Inflammatory macrophage treated with lipopolysaccharide for 4 hours (primary cell): ENCODE measurements at regions not wholly inside any gene's neighbourhood (a gene's known extent, or its start where the extent isn't known, plus 50 kb on each side); places are given as distances from the start of the nearest gene placed in this dataset.

Source experiments
- DNase-seq: peaks from one replicate; pipeline ENCODE4 v3.0.0-alpha.2; 2020

DNA sequence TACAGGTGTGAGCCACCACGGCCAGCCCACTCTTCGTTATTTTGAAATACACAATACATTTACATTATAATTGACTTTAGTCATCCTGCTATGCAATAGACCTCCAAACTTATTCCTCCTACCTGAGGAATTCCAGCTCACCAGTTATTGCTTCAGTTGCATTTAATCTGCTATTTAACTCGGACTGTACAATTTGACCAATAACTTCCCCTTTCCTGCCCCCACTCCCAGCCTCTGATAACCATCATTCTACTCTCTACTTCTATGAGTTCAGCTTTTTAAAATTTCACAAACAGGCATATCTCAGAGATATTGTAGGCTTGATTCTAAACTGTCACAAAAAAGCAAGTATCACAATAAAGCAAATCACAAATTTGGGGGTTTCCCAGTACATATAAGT lies 157.0 kb downstream of the COPRS start:
- DNase-seq: no peak

DNA sequence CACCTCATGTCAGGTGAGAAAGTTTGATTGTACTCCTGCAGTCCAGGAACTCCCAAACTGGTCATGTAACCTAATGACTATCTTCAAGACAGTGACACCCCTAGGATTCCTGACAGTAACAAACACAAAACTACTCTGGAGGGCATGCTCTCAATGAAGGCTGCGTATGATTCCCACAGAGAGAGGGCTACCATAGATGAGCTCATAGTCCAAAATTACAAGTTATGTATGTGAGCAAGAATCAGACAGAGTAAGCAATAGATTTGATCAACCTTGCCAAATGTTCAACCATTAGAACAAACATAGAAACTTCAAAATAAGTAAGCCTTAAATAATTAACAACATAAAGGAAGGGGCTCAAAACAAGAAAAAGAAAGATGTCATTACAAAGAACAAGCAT lies 158.1 kb downstream of the COPRS start:
- no peak for DNase-seq

DNA sequence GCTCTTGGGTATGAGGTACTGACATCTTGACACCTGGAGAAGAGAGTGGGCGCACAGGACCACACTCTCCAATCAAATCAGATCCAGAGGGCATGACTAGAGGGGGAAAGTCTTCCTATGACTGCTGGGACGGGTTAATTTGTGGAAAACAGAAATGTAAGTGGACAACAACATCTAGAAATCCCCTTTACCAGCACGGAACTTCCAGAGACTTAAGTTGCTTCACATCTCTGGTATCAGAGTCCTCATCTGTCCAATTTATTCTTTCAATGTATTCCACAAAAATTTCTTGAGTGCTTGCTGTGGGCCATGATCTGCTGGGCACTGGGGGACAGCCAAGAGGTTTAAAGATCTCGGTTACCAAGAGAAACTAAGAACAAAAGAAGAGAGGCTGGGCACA lies 159.2 kb downstream of the COPRS start:
- peak; percentile 23 for DNase-seq

DNA sequence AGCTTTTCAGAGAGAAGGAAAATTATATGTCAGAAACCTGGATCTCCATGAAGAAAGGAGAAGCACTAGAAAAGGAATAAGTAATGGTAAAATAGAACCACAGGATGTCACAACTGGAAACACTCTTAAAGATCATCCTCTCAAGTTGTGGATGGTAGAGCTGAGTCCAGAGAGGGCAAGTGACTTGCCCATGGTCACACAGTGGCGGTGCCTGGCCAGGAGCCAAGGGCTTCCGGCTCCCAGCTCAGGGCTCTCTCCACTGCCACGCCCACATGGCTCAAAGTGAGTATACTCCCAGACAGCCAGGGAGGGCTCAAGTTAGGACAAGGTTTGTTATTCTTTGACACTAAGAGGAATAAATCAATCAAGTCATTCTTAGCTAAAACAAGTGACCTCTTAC lies 159.8 kb downstream of the COPRS start:
- DNase-seq: peak; percentile 21

DNA sequence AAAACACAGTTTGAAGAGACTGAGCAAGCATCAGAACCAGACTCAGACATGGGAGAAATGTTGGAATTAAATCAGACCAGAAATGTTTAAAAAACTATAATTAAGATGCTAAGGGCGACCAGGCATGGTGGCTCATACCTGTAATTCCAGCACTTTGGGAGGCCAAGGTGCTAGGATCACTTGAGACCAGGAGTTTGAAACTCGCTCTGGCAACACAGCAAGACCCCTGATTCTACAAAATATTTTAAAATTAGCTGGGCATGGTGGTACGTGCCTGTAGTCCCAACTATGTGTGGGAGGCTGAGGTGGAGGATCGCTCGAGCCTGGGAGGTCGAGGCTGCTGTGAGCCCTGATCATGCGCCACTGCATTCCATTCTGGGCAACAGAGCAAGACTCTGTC lies 160.3 kb downstream of the COPRS start:
- no peak for DNase-seq

DNA sequence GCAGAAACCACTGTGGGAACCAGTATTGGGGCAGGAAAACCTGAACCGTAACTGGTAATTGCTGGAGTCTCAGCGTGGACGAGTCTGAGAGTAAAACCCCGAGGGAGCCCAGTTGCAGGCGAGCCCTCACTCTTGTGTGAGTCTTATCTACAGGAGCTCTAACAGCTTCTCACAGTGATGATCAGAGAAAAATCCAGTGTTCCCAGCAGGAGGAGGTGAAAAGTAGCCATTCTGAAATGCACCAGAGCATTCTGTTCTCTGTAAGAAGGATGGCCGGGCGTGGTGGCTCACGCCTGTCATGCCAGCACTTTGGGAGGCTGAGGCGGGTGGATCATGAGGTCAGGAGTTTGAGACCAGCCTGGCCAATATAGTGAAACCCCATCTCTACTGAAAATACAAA lies 161.2 kb downstream of the COPRS start:
- no peak for DNase-seq

DNA sequence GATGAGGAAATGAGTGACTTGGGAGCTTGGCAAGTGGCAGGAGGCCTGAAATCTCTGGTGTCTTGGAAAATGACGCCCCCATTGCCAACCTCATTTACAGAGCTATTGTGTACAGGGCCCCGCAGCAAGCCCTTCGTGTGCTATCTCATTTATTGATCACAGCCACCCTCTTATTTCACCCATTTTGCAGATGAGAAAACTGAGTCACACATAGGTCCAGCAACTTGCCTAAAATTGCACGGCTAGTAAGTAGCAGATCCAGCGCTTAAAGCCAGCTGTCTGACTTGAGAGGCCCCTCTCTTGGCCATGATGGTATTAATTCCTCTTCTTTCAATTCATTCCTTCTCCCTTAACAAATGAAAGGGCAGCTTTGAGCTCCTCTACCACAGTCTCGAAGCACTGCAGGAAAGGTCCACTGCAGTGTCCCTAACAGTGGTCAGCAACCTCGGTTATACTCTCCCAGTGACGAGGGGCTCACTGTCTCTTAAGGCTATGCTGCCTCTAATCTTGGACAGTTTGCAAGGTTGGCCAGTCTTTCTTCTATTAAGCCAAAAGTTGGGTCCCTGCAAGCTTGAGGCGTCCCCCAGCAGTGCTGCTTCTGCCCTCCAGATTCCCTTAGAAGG lies 162.2 kb downstream of the COPRS start:
- DNase-seq: no peak

DNA sequence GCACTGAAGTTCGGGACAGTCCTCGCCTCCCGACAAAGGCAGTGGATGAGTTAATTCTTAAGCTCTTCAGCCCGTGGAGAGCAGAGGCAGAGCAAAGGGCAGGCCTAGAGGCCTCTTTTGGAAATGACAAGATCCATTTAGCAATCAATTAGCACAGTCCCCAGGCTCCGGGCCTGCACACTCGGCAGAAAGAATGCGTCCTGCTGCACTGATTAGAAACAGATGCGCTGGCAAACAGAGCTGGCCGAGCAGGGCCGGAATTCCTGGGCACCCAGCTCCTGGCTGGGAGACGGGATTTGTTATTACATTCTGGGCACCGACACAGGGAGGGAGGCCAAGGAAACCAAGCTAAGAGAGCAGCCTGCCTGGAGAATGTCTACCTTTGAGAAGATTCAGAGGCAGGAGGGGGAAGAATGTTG lies 162.9 kb downstream of the COPRS start:
- no peak for DNase-seq

DNA sequence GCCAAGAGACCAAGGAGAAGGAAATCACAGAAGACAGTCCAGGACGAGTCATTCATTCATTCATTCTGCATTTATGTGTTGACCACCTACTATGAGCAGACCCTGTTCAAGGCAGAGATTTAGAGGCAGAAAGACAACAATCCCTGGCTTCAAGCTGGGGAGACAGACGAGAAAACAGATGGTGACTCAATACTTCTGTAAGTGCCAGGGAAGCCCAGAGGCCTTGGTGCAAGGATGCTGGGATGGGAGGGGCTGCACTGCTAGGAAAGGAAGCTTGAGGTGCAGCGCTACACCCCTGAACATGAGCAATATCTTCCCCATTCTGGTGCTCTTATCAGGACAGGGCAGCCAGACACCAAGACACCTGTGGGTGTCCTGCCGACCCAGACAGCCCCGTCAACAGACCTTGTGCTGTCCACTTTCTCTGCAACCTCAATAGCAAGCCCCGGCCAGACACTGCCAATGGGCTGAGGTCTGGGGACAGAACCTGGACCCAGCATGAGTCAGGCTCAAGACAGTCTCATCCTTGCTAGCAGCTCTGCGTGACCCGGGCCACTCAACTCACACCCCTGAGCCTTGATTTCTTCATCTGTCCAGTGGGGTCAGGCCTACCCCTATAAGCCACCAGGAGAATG lies 163.5 kb downstream of the COPRS start:
- no peak for DNase-seq

DNA sequence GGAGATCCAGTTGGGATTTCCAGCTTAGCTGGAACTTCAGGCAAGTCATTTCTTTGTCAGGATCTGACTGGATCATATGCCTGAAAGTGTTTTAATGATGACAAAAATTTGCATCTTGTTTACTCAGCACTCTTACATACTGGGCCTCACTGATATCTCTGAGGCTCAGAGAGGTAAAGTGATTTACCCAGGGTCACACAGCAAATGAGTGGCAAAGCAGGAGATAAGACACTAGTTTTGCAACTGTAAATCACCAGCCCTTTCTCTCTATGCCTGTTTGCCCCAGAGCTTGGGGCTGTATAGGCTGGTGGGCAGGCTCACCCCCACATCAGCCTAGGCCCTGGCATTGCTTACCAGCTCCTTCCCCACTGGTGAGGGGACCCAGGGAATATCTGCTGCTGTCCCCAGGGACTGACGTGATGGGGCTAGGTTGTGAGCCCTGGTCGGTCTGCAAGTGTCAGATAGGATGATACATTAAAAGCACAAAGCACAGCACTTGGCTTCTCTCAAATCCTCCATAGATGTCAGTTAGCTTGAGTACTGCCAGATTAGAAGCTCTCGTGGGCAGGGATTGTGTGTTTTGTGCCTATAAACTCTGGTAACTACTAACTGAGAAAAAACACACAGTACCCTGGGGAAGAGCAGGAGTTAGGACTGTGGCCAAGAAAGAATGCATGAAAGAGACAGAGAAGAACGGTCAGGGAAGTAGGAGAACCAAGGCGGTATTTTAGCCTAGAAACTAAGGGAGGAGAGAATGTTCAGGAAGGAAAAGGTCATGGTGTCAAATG lies 165.4 kb downstream of the COPRS start:
- no peak for DNase-seq

DNA sequence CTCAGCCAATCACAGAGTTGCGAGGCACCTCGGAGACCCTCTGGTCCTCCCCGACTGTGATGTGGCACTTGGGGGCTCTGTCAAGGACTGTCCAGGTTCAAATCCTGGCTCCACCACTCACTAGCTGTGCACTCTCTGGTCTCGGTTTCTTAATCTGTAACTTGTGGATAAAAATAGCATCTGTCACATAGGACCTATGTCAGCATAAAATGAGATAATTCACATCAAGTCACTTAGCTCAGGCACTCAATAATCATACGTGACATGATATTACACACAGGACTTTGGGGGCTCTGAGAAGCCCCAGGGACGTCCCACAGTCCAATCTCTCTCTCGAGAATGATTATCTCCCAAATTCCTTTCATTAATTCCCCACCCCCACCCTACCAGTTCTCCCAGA lies 166.4 kb downstream of the COPRS start:
- no peak for DNase-seq

DNA sequence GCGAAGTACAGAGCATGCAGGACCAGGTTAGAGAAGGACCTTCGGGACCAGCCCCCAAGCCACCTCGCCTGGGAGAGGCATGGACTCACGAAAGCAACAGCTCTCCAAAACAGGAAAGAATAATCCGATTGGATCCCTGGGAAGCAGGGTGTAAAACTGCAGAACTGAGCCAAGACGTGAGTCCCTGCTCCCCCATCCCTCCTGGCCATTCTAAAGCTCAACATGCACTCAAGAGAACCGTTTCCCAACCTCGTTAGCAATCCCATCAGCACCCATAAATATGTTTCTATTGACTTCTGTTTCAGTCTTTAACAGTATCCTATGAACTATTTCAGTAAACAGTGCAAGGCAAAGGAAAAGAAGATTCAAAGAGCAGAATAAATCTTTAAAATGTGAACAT lies 167.0 kb downstream of the COPRS start:
- no peak for DNase-seq

DNA sequence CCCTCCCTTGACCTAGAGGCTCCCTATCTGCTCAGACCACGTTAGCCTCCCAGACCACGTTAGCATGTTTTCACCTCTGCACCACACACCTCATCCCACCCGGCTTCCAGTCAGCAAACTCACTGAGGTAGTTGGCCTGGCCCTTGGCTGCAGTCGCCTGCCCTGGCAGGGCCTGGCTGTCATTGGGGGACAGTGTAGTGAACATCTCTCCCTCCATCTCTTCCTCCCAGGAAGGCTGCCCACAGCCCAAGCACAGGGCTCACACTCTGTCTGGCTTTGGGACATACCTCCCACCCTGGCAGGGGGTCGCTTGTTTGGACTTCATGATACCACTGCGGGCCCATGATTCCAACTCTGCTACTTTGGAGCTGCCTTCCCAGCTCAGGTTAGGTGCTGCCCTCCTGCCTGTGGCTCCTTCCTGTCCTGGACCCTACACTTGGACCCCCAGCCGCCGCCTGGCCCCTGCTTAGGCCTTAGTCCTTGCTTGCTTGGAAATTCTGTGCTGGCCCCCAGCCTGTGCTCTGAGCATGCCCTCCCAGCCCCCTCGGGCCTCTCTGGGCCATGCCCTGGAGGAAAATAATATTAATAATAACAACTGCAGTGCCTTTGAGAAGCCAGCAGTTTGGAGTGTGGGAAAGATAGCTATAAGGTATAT lies 167.7 kb downstream of the COPRS start:
- no peak for DNase-seq

DNA sequence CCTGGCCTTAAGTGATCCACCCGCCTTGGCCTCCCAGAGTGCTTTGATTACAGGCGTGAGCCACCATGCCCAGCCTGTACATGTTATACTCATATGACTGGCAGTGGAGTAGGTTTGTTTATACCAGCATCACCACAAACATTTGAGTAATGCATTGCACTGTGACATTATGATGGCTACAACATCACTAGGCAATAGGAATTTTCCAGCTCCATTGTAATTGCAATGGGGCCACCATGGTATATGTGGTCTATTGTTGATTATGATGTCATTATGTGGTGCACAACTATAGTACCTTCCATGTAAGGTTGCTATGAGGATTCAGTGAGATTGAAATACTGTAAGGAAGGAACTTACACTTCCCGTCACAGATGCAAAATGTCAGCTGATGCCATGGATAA lies 168.9 kb downstream of the COPRS start:
- peak; percentile 48 for DNase-seq

DNA sequence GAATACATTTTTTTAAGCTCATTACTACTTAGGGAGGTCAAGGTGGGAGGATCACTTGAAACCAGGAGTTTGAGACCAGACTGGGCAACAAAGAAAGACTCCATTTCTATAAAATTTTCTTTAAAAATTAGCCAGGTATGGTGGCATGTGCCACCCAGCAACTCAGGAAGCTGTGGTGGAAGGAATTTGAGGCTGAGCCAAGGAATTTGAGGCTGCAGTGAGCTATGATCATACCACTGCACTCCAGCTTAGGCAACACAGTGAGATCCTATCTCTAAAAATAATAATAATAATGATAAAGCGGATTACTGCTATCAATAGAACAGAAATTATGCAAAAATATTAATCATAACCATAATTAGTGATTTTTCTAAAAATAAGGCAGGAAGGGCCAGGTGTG lies 170.3 kb downstream of the COPRS start:
- DNase-seq: no peak

DNA sequence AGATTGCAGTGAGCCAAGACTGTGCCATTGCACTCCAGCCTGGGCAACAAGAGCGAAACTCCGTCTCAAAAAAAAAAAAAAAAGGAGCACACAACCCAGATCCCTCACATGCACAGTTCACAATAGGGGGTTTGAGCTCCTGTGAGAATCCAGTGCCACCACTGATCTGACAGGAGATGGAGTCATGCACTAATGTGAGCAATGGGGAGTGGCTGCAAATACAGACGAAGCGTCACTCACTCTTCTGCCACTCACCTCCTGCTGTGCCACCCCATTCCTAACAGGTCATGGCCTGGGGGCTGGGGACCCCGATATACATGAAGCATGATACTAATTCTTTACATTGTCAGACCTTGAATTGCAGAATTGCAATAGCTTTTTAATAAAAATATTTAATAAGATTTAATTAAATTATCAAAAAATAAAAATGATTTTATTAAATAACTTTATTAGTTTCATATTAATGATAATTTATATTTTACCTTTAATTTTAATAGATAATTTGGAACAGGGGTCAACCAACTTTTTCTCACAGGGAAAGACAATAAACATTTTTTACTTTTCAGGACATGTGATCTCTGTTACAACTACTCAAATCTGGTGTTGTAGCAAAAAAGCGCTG lies 171.4 kb downstream of the COPRS start:
- DNase-seq: no peak

DNA sequence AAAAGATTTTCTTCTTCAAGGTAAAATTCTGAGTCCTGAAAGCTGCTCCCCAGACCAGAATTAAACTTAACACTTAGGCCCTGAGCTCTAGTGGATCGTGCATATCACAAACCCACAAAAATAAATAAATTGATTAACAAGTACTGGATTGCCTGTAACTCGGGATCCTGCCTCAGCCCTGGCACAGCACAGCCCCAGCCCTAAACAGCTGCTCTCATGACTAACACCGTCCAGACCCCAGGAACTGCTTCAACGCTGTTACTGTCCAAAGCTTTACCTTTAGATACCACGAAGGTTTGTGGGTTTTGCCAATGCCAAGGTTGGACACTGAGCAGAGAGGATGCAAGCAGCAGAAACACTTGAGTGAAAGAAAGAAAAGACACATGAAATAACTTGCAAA lies 172.5 kb downstream of the COPRS start:
- DNase-seq: no peak

DNA sequence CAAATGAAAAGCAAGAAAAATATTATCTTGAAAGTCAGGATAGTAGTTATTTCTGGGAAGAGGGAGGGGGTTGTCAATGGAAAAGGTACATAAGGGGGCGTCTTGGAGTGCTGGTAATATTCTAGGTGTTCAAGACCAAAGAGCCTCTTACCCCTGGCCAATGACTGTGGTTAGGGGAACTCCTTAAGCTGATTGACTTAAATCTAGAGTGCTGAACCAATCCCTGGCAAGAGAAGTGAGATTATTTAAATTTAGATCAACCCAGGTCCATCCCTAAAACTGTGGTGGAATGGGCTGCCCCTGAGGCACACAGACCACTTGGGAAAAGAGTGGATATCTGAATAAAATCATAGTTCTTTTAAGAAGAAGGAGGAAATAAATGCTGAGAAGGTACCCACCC lies 174.1 kb downstream of the COPRS start:
- DNase-seq: no peak

DNA sequence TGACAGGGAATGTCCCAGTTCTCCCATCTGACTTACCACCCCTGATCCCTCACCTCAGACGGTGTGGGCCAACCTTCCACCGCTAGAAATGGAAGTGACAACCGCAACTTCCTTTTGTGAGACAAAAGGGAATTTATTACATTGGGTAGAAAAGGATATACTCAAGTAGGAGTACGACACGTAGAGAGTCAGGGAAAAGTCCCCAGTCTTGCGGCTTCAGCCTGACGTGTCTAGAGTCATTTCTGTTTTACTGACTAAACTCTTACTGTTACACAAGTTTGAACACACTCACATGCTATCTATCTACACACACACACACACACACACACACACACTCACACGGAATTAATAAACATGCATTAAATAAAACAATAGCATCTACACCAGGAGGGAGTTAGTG lies 178.9 kb downstream of the COPRS start:
- DNase-seq: peak; percentile 98

DNA sequence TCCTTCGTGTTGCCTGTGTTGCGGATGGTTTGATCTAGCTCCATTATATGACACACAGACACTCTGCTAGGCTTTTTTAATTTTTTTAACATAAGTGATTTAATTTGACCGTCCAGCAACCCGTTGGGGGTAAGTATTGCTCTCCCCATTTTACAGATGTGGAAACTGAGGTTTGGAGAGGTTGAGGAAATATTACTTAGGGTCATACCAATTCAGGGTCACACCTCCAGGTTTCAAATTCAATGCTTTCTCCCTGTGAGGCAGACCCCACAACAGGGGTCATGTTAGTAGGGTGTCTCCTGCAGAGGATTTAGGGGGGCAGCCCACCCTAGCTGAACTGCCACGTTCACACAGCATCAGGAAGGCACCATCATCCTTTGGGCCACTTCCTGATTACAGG lies 179.4 kb downstream of the COPRS start:
- no peak for DNase-seq

DNA sequence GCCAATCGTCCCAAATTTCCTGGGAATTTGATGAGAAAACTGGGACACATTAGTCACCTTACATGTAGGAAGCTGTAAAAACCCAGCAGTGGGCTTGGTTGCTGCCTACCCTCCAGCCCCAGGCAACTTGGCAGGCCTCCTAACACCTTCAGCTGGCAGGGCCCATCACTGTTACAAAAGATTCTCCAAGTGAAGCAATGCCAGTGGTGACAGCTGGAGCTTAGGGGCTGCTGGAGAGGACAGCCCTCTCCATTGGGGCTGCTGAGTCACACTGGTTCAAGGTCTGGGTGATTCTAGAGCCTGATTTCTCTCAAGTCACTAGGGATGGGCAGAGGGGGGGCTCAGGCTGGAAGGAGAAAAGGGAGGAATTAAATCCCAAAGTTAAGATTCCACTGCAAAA lies 180.6 kb downstream of the COPRS start:
- DNase-seq: peak; percentile 69

DNA sequence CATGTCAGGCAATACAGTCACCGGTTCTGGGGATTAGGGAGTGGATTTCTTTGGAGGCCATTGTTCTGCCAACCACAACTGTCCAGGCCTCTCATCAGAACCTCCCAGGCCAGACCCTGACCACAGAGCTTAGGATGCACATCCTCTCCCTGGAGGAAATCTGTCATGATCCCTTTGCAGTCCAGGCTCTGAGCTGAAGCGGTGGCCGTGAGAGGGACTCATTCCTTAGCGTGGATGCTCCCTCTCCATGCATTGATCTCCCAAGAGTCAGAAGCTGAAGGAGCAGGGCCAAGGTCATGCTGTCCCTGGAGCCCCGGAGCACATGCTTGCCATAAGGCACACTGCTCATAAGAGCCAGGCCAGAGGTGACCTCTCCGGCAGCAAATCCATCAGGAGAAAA lies 181.4 kb downstream of the COPRS start:
- no peak for DNase-seq

DNA sequence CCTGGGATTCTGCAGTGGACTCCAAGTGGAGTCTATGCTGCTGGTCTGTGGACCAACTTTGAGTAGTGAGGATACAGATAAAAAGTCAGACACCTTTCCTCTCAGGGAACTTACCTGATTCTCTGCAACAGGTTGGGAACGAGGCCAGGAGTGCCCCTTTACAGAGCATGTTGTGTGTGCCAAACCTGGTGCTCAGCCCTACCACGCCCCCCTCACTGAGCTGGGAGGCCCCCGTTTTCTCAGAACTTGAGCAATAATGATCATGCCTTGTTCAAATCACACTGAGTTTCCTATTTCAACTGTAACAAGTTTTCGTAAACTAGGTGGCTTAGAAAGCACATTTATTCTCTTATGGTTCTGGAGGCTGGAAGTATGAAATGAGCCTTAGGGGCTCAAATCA lies 182.0 kb downstream of the COPRS start:
- no peak for DNase-seq
